ENCODE measurements at regions not wholly inside any gene's neighbourhood (a gene's known extent, or its start where the extent isn't known, plus 50 kb on each side); places are given as distances from the start of the nearest gene placed in this dataset.

DNA sequence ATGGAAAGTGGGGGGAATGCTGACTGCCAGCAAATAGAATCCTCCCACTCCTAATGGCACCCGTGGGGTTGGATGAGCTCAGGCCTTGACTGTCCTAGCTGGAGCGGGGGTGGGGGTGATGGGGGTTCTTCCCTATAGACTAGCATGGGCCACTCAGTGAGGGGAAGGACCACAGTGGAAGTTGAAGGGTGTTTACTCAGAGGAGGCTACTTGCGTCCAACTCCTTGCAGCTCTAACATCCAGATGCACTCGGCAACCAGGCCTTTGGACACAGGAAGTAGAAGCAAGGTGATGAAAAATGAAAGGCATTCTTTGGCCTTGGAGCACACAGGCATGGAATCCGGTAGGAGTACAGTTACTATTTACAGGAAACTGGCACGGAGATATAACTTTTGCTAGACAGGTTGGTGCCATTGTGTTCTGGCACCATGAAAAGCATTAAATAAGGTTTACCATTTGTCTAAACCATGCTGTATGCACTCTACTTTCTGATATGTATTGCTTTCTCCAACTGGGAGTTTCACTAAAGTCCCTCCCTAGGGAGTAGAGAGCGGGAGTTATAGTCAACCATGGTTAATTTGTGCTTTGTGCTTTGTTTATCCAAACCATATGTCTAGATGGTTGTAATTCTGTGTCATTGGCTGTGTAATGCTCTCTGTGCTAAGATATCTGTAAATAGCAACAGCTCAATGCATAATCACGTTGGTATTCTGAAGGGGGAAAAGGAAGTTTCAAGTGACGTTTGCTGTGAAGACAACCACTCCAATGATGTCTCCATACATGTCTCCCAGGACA, 125.3 kb downstream of the TSHZ3 start:
- DNase-seq, result no peak

DNA sequence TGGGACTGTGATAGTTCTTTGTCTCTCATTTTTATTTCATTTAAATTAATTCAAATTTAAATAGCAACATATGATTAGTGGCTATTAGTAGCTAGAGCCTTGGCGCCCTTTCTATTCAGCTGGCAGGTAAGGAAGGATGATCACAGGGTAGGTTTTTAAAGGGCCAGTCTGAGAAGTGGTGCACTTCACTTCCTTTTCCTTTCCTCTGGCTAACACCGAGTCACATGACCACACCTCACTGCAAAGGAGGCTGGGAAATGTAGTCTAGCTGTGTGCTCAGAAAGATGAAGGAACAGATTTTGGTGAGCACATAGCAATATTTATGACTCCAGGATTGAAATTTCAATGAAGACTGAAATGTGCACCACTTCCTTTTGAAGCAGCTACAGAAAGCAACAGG, 128.7 kb downstream of the TSHZ3 start:
- peak; percentile 40 to 65 for DNase-seq

DNA sequence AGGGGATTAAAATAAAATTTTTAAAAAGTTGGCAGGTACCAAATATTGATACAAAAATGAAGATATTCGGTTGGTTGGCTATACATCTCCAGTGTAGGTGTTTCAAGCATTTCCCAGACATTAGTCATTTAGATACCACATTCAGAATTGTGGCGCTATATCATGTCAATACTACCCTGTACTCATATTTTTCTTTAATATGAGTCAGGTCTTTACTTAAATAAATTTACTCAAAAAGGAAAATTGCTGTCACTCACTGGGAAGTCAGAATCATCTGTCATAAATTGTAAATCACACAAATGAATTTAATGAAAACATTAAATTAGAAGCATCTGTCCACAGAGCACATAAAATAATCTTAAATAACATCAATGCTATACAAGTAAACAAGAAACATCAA, 134.2 kb downstream of the TSHZ3 start:
- DNase-seq, result peak in 1 of 2 donors; percentile 2

DNA sequence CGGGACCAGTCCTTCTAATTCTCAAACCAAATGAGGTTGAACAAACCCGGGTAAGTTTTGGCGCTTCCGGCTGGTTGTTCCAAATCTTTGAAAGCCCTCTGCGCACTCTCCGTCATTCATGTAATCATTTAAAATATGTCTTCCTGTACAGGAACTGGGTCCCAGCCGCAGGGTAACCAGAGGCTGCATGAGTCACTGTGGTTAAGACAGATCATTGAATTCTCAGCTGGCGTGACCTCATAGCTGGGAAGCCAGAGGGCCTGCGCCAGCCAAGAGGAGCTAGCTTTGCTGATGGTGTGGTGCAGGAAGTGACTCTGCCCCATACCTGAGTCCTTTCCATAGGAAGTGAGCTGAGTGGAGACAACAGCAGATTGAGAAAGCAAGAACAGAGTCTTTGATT, 135.2 kb downstream of the TSHZ3 start:
- DNase-seq, result peak; percentile 85 to 90

DNA sequence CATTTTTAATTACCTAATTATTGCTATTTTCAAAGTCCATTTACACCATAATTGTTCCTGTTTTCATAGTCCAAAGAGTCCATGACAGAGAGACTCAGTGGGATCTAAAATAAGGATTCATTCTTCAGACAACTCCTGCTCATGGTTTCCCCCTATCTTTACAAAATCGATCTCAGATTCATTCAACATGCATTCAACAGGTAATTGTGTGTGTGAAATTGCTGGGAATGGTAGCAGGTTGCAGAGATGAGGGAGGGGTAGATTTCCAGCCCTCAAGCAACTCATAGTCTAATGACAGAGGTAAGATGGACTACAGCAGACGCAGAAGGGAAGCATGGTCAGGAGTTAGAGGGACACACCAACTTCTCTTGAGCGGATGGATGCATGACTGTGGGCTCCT, 138.1 kb downstream of the TSHZ3 start:
- no peak for DNase-seq

DNA sequence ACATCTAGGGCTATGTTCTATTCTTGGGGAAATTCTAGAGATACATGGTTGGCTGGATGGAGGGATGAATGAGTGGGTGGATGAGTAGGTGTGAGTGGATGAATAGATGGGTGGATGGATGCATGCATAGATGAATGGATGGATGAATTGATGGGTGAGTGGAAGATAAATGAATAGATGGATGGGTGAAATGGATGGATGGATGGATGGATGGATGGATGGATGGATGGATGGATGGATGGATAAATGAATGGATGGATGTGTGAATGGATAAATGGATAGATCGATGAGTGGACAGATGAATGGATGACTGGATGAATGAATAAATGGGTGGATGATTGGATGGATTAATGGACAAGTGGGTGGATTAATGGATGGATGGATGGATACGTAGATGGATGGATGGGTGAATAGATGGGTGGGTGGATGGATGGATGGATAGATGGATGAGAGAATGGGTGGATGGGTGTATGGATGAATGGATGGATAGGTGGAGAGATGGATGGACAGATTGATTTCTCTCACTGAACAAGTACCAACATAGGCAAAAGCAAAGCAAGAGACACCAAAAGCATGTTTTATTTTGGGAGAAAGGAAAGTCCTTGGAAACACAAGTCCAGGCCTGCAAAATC, 143.2 kb downstream of the TSHZ3 start:
- DNase-seq, result no peak

DNA sequence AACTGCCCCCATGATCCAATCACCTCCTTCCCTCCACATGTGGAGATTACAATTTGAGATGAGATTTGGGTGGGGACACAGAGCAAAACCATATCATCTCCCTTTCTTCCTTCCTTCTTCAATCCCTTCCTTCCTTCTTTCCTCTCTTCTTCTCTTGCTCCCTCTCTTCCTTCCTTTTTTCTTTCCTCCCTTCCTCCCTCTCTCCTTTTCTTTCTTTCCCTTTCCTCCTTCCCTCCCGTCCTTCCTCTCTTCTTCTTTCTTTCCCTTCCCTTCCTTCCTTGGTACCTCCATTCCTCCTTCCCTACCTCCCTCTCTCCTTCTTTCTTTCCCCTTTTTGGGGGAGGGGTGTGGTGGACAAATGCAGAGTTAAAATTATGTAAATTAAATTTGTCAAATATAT, 145.1 kb downstream of the TSHZ3 start:
- DNase-seq, result no peak

DNA sequence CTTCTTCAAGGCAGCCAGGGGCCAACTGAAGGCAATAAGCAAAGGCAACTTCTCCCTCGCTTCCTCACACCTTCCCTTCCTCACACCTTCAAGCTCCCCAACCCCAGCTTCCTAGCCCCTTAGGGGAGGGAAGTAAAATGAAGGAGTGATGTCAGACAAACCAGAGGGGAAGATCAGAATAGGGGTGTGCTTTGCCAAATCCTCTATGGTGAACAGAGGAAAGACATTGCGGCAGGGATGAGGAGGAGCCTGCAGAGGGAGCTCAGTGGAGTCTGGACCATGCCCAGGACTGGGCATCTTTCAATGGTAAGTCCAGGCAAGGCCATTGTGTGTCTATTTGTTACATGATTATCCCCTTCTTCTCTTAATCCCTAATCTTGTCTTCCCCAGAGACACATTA, 164.0 kb downstream of the TSHZ3 start:
- no peak for DNase-seq

DNA sequence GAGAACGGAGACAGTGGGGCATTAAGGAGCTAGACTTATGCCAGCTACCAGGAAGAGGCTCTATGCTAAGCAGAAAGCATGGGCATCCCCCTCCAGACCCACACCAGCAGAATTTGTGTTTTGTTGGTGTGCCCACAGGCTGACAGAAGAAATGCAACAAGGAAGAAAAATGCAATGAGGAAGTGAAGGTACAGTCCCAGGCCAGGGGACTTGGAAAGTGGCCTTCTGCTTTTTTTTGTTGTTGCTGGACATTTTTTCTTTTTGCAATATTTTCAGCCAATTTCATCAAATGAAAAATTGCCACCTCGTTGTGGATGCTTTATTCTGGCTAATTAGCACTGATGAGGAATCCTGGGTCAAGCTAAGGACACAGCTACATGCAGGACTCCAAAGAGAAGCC, 167.7 kb downstream of the TSHZ3 start:
- DNase-seq, result no peak

DNA sequence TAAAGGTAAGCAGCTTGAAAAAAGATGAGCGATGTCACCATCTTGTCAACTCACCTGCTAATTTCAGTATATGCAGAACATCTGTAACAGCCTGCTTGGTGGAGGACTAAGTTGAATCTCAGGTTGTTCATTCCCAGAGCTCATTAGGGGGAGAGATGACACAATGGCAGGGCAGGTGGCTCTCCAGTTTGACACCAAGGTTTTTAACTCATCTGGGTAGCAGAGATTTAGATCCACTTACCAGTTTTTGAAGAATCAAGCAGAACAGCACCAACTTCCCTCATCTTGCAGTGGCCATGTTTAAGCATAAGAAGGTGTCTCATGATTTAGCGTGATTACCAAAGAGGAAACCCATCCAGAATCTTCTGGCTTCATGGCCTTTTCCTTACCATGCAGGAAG, 168.3 kb downstream of the TSHZ3 start:
- DNase-seq, result no peak

DNA sequence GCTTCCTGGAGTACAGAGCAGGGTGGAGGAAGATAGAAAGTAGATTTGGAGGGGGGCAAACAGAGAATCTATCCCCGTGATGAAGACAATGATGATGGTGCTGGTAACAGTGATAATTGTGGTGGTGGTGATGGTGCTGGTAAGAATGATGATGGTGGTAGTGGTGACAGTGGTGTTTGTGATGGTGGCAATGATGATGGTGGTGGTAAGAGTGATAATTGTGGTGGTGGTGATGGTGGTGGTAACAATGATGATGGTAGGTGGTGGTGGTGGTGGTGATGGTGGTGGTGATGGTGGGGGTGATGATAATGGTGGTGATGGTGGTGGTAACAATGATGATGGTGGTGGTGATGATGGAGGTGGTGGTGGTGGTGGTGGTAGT, 169.8 kb downstream of the TSHZ3 start:
- DNase-seq, result no peak

DNA sequence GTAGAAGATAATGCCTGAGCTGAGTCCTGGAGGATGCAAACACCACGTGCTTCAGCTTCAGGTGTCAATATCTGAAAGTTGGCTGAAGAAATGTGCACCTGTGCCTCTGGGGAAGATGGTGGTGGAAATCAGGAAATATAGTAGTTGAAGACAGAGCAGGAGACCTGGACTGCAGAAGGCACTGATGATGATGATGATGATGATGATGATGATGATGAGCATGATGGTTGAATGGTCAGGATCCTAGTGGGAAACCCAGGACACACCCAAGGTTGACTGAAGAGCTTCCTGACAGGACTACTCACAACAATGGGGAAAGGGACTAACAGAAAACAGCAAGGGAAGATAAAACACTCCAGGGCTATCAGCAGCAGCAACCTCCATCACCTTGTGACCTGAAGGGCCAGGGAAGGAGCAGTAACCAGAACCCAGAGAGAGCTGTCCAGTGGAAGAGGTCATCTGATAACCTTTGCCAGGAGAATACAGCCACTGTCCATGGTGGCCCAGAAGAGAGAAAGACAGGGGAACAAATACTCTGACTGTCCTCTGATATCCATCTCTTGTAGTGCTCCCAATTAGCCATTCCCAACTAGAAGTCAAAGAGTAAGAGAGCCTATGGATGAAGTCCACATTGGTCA, 170.3 kb downstream of the TSHZ3 start:
- DNase-seq, result no peak

DNA sequence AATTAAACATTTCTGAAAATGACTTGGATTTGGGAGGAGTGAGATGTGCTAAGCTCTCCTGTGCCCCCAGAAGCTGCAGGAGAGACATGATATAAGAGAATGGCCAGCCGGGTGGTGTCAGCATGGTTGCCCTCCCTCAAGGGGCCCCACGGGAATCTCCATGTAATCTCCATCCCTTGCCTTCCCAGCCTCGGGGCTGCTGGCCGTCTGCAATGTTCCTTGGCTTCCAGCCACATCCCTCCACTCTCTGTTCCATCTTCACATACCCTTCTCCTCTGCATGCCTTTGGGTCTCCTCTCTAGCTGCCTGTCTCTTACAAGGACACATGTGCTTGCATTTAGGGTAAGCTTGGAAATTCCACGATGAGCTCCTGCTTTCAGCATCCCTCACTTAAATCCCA, 172.0 kb downstream of the TSHZ3 start:
- no peak for DNase-seq

DNA sequence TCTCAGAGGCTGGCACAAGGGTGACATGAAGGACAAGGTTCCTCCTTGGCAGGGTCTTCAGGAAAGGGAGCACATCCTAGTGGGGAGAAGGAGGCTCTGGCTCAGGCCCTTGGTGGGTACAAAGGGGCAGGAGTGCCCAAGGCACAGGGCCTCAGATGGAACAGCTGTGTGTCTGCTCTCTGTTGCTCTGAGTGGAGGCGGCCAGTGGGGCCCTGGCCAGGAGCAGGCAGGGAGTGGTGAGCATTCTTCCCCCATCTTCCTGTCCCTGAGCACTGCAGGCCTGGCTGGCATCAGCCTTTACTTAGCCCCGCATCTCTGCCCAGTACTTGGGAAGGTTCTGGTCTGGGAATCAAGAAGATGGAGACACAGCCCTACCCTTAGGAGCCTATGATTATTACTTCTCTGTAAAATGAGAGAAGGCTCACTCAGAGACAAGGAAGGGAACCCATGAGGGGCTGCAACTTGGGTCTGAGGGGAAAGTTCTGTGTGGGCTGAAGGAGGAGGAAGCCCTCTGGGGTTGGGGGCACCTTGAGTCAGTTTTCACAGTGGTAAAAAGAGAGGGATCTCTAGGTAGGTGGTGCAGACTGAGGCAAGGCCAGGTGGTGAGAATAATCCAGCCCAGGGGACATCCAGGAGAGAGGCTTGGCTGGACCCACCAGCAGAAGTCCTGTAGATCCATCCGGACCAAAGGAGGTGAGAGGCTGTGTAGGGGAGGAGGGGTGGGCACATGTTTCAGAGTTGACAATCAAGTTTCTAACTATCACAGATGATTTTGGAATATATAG, 173.5 kb downstream of the TSHZ3 start:
- DNase-seq, result no peak

DNA sequence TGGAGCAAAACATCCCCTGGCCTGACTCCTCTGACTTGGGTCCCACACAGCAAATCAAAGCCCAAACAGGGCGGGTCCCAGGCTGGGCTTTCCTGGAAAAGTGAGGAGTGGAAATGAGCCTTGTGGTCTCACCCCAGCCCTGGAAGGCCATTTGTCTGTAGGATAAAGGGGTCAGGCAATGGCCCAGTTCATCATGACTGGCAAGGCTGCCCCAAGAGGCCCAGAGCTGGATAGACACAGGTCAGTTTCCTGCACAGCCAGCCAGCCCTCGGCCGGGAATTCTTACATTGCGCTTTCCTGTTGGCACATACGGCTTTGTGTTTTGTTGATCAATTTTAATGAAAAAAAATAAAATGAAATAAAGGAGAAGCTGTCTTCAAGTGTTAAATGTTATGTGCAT, 174.3 kb downstream of the TSHZ3 start:
- DNase-seq, result no peak

DNA sequence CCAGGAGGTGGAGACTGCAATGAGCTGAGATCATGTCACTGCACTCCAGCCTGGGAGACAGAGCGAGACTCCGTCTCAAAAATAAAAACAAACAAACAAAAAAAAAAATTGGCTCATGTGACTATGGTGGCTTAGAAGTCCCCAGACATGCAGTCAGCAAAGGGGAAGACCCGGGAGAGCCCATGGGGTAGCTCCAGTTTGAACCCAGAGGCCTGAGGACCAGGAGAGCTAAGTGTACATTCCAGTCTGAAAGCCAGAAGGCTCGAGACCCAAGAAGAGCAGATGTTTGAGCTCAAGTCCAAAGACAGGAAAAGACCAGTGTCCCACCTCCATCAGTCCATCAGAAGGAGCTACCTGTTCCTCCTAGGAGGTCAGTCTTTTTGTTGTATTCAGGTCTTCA, 175.2 kb downstream of the TSHZ3 start:
- no peak for DNase-seq

DNA sequence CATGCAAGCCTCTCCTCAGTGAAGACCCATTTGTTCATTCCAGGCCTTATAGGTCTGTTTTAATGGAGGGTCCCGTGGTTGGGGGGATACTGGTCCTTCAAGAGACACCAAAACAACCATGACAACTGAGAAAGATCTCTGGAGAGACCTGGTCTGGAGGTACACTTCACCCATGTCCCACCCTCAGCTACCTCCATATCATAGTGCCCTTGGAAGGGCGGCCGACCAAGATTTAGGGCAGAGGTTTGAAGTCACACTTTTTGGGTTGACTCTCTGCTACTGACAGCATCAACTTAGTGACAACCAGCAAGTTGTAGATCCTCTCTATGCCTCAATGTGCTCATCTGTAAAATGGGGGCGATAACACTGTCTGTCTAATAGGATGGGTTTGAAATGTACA, 177.3 kb downstream of the TSHZ3 start:
- no peak for DNase-seq

DNA sequence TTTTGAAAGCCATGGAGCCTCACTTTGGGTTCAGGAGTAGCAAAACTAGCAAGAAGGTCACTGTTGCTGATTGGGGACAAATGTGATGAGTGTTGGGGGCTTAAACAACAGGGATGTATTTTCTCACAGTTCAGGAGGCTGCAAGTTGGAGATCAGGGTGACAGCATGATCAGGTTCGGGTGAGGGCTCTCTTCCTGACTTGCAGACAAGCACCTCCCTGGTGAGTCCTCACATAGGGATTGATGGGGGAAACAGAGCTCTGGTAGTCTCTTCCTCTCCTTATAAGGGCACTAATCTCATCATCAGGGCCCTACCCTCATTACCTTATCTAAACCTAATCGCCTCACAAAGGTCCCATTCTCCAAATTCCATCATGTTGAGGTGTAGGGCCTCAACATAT, 179.2 kb downstream of the TSHZ3 start:
- no peak for DNase-seq

DNA sequence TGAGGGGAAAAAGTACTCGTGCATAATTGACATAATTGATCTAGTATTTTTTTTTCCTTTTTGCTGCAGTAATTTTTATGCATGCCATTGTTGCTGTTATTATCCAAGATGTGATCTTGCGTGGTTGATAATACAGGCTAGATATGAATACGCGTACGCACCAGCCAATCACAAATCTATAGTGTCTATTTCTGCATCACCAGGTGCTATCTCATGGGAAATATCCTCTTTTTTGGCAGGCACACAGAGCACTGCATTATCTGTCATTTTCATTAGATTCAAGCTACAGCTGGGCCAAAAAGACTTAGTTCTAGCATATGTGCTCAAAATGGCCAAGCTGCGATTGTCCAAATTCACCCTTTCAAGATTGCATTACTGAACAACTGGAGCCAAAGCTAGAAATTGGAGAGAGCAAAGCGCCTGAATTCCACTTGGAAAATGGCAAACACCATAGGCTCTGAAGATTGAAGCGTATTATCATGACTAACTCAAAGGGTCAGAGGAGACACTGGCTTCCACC, 181.1 kb downstream of the TSHZ3 start:
- DNase-seq, result no peak

DNA sequence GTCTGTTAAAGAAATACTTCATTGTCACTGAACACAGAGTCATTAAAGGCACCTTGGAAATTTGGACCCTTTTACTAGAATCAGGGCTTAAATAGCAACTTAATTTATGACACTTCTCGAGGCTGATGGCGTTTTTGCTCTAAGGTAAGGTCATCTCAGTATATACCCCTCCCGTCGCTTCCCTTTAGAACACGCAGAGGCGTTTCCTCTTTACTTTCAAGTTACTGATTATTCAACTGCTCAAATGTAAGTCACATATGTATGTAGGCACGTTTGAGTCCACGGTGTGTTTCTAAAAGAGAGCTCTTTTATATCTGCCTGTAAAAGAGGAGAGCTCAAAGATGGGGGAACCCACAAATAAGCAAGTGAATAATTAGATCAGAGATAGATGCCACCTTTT, 181.5 kb downstream of the TSHZ3 start:
- no peak for DNase-seq

DNA sequence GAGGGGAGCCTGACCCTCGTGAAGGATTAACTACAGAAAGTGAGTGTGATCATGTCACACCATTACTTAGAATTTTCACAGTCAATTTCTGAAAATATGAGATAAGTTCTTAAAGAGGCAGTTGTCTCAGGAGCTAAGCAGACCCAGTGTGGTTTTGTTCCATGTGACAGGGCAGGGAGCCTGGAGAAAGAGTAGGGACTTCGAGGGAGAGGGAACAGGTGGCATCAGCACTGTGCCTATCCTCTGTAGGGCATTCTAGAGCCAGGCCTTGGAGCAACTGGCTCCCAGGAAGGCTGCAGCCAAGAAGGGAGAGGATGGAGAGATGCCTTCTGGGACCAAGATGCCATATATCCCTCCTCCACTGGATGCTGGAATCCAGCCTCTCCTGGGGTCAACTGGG, 183.0 kb downstream of the TSHZ3 start:
- DNase-seq, result no peak

DNA sequence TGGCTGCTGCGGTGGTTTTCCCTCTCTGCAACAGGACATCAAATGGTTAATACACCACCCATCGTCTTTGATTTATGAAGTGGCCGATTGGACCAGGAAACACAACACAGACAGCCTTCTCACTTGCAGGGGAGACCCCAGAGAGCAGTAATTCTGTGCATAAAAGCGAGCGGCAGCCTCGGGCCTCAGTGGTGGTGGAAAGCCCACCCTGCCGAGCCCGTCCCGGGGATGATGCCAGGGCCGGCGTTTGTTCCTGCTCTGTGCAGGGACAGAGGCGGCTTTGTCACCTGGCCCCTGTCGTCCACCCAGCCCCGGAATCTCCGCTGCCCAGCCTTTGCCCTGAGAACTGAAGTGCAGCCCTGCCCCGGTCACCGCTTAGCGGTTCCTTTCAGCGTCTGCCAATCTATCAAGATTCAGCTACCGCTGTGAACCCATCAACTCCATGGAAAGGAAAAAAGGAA, 184.4 kb downstream of the TSHZ3 start:
- no peak for DNase-seq

DNA sequence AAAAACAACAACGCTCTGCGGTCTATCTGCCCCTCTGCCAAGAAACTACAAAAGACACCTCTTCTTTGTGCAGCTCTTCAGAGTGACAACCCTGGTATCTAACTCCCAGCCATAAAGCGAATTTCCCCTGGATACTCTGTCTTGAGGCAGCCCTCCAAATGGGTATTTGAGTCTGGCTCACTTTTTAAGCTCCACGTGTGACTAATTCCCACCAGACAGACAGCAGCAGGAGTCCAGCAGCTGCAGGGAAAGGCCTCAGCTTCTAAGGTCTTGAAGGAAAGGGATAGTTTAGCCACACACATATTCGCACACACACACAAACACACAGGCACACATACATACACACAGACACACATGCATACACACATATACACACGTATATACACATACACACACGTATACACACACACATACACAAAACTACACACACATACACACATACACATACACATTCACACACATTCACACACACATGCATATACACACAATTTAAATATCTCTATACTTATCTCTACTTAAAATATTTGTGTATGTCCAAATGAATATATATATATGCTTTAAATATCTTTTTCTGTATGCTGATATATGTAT, 188.8 kb downstream of the TSHZ3 start:
- no peak for DNase-seq
